Activated CD4-positive, alpha-beta T cell treated with anti-CD3 and anti-CD28 coated beads, Interleukin-2, Interleukin-4, amounts not matched to agents 100 ng/mL and 50 ng/mL, durations not matched to agents 16 hours and 8 hours (primary cell): ENCODE measurements at regions not wholly inside any gene's neighbourhood (a gene's known extent, or its start where the extent isn't known, plus 50 kb on each side); places are given as distances from the start of the nearest gene placed in this dataset.
"Not testable (repeated sequence)": the region's sequence is repeated elsewhere in the genome, so short reads cannot be mapped to it uniquely, and the experiment has no call there.

ENCODE experiments used
- DNase-seq: peaks from one replicate; pipeline ENCODE4 v3.0.0-alpha.2; 2020; ENCODE audit warnings: low spot score

DNA sequence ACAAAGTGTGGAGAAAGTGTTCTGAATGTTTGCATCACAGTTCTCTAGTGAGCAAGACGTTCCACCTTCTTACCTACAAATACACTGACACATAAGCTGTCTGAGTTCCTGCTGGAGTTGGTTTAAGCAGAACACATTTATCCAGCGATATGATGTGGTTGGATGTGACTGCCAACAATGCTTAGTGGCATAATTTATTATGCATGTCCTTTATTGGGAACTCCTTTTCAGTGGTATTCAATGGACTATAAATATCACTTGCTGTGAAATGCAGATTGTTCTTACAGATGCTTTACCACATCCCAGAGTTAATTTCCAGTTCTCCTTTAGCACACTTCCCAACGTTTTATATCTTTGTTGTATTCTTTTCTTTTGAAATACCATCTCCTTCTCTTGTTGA is 222.2 kb downstream of the LURAP1L start:
- no peak for DNase-seq

- no peak for DNase-seq
Measured at GRCh38 chr9:13001989-13002580, 227.3 kb downstream of the LURAP1L start.

- no peak for DNase-seq
Measured at GRCh38 chr9:13002740-13003139, 227.9 kb downstream of the LURAP1L start.

- no peak for DNase-seq
Measured at GRCh38 chr9:13009871-13010270, 235.1 kb downstream of the LURAP1L start.

DNA sequence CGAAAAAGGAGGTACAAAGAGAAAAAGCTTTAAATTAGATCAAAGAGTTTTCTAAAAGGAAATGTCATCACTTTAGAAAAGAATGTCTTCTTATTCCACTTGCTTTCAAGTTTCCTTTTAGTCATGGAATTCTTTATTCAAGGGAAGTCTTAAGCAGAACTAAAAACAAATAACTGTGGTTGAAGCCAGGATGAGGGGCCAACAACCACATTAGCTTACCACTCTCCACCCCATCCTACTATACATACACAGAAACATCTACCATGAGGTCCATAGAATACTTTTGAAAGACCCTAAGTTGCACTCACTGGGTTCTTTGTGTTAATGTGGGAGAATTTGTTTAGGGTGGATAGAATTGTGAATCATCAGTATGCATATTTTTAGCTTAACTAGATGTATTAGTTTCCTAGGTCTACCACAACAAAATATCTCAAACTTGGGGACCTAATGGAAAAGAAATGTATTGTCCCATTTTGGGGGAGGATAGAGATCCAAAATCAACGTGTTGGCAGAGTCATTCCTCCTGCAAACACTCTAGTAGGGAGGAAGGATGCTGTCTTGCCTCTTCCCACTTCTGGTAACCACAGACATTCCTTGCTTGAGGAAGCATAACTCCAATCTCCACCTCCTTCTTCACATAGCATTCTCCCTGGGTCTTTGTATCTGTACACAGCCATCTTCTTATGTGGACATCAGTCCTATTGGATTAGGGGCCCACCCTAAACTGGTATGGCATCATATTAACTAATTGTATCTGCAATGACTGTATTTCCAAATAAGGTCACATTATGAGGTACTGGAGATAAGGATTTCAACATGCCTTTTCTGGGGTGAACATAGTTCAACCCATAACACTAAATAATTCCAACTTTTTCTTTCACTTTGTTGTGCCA is 239.4 kb downstream of the LURAP1L start:
- DNase-seq = no peak

DNA sequence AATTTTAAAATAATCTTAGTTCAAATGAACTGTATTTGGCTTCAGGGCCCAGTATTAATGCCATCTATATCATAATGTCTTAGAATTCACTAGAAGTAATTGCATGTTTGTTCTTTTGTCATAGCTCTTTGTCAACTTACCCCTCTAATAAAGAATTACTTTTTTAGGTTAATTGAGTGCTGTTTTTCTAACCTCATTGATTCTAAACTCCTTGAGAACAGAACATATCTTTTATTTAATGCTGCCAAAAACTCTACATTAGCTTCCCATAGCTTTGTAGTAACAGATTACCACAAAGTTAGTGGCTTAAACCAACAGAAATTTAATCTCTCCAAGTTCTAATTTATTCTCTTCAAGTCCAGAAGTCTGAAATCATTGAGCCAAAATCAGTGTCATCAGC is 242.4 kb downstream of the LURAP1L start:
- no peak for DNase-seq

GRCh38 chr9:13020146-13021040 is 245.6 kb downstream of the LURAP1L start:
- no peak for DNase-seq

GRCh38 chr9:13022756-13023155 is 247.9 kb downstream of the LURAP1L start:
- DNase-seq = no peak

GRCh38 chr9:13023498-13023897 is 248.7 kb downstream of the LURAP1L start:
- DNase-seq = no peak

DNA sequence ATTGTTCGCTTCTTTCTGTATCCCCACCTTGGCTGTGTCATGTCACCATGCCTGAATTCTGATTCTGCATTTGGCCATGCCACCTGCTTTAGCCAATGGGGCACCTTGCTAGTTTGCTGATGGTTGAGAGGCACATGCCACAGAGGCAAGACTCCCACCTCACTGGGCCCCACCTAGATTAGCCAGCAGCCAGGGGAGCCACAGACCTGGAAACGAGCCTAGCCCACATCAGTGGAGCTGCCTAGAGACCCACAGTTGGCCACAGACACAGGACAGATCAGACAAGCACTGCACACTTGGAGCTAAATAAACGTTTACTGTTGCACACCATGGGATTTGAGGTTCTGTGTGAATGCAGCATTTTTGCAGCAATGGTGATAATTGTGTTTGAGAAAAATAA is 252.1 kb downstream of the LURAP1L start:
- no peak for DNase-seq

DNA sequence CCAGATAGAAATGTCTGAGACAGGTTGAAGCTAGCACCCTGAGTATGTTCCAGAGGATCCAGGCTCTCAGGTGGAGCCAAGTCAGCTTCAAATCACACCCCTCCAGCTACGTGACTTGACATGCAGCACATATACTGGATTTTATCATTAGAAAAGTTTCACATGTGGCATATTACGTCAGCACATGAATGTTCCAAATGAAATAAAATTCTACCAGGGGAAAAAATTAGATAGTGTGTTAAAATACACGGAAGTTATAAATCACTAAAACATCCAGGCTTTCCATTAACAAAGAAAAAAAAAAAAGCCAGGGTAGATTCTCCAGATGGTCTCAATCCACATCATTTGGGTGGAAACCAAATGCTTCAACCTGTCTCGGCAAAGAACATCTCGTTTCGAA is 251.6 kb downstream of the MPDZ start:
- no peak for DNase-seq

- DNase-seq = no peak
Measured at GRCh38 chr9:13032585-13032984, 246.9 kb downstream of the MPDZ start.

DNA sequence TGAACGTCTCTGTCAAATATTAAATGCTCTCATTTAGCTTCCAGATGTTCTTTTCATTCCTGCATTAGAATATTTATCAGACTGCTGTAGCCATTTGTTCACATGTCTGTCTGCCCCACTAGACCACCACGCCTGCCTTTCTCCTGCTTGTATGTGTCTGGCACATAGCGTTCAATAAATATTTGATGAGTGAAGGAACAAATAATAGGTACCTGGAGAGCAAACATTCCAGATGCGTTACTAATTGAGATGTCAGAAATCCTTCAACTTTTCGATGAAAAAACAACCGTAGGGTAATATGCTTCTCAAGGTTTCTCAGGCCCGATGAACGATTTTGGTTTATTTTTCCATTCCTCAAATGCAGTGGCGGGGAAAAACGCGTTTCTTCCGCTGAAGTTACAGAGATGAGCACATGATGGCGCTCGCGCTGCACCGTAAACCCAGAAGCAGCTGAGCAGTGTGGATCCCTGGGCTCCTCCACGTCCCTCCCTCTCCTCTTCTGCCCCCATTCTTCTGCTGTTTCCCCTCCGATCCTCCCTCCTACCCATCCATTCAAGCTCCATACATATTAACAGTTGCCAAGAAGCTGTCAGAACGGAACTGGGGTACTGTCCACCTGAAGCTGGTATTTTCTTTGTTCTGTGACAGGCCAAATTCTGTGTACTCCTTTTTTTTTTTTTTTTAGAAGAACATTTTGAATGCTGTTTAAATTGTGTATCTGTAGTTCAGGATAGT is 245.4 kb downstream of the MPDZ start:
- DNase-seq = peak; percentile 16

- DNase-seq = no peak
Measured at GRCh38 chr9:13034694-13035002, 244.8 kb downstream of the MPDZ start.

- DNase-seq = no peak
Measured at GRCh38 chr9:13035822-13036221, 243.7 kb downstream of the MPDZ start.

GRCh38 chr9:13037808-13038207 is 241.7 kb downstream of the MPDZ start:
- not testable (repeated sequence) for DNase-seq

GRCh38 chr9:13047827-13048587 is 231.5 kb downstream of the MPDZ start:
- no peak for DNase-seq

- DNase-seq = no peak
Measured at GRCh38 chr9:13049223-13049622, 230.3 kb downstream of the MPDZ start.

- DNase-seq = no peak
Measured at GRCh38 chr9:13053504-13053903, 226.0 kb downstream of the MPDZ start.

- DNase-seq = no peak
Measured at GRCh38 chr9:13054389-13054788, 225.1 kb downstream of the MPDZ start.
